ENCODE measurements at regions not wholly inside any gene's neighbourhood (a gene's known extent, or its start where the extent isn't known, plus 50 kb on each side); places are given as distances from the start of the nearest gene placed in this dataset.

GRCh38 chrX:34716302-34716701 lies 59.2 kb upstream of the TMEM47 start:
- TF ChIP-seq CTCF (IDR thresholded peaks at IDR 0.05; ENCODE audit: low read length, missing control alignments): no peak
- DNase-seq (ENCODE audit: low read depth): peak; percentile 2
- no peak overlapping the region for H3K4me3 ChIP-seq (replicated peaks; ENCODE audit: low read depth, low read length)

- H3K4me3 ChIP-seq (replicated peaks; ENCODE audit: low read depth, low read length): no peak overlapping the region
- TF ChIP-seq CTCF (IDR thresholded peaks at IDR 0.05; ENCODE audit: low read length, missing control alignments): no peak
- DNase-seq (ENCODE audit: low read depth): peak; percentile 0
Measured at GRCh38 chrX:34734383-34734782, 77.3 kb upstream of the TMEM47 start.

GRCh38 chrX:34744521-34744920 lies 87.4 kb upstream of the TMEM47 start:
- no peak for TF ChIP-seq CTCF (IDR thresholded peaks at IDR 0.05; ENCODE audit: low read length, missing control alignments)
- H3K4me3 ChIP-seq (replicated peaks; ENCODE audit: low read depth, low read length): no peak overlapping the region
- no peak for DNase-seq (ENCODE audit: low read depth)

- no peak for DNase-seq (ENCODE audit: low read depth)
- H3K4me3 ChIP-seq (replicated peaks; ENCODE audit: low read depth, low read length): no peak overlapping the region
- no peak for TF ChIP-seq CTCF (IDR thresholded peaks at IDR 0.05; ENCODE audit: low read length, missing control alignments)
Measured at GRCh38 chrX:34749896-34750295, 92.8 kb upstream of the TMEM47 start.

GRCh38 chrX:34764852-34765361 lies 107.8 kb upstream of the TMEM47 start:
- no peak for DNase-seq (ENCODE audit: low read depth)
- H3K4me3 ChIP-seq (replicated peaks; ENCODE audit: low read depth, low read length): no peak overlapping the region
- no peak for TF ChIP-seq CTCF (IDR thresholded peaks at IDR 0.05; ENCODE audit: low read length, missing control alignments)

- TF ChIP-seq CTCF (IDR thresholded peaks at IDR 0.05; ENCODE audit: low read length, missing control alignments): no peak
- H3K4me3 ChIP-seq (replicated peaks; ENCODE audit: low read depth, low read length): no peak overlapping the region
- no peak for DNase-seq (ENCODE audit: low read depth)
Measured at GRCh38 chrX:34768290-34768689, 111.2 kb upstream of the TMEM47 start.

- DNase-seq (ENCODE audit: low read depth): peak; percentile 18
- TF ChIP-seq CTCF (IDR thresholded peaks at IDR 0.05; ENCODE audit: low read length, missing control alignments): no peak
- no peak overlapping the region for H3K4me3 ChIP-seq (replicated peaks; ENCODE audit: low read depth, low read length)
Measured at GRCh38 chrX:34770511-34770910, 113.4 kb upstream of the TMEM47 start.

Measured in fibroblast of pulmonary artery (primary cell).